Body of pancreas (tissue), 4 donors: ENCODE measurements at regions not wholly inside any gene's neighbourhood (a gene's known extent, or its start where the extent isn't known, plus 50 kb on each side); places are given as distances from the start of the nearest gene placed in this dataset.

Experiments
- ATAC-seq: fragments of 150-250 bp; one replicate; pipeline ENCODE4 v1.9.1; 2016
- DNase-seq, 4 donors: peaks; one replicate each; pipeline ENCODE4 v3.0.0-alpha.2; 2019
- H3K27ac ChIP-seq, 4 donors: fragments of 200-600 bp; sonication (generic); 1 replicate in 3 of 4; 2 replicates in 1 of 4; pipeline versions ENCODE4 v1.5.1 to v1.6.1; 2016 to 2019; ENCODE audit warnings: mild to moderate bottlenecking in 1 of 4, mixed read lengths in 1 of 4, moderate library complexity in 1 of 4
- H3K27me3 ChIP-seq, 2 donors: fragments of 200-600 bp; sonication (generic); one replicate each; pipeline ENCODE4 v1.6.0; 2016; ENCODE audit warnings: mild to moderate bottlenecking in 1 of 2
- H3K36me3 ChIP-seq, 2 donors: fragments of 200-600 bp; sonication (generic); replicated peaks in 1 of 2; 2 replicates each; pipeline ENCODE4 v1.5.1; 2016; ENCODE audit warnings: low read depth in 2 of 2; ENCODE audit not compliant: insufficient read depth in 1 of 2
- H3K4me1 ChIP-seq: fragments of 200-600 bp; sonication (generic); one replicate; pipeline ENCODE4 v1.6.0; 2016
- H3K4me3 ChIP-seq, 2 donors: fragments of 200-600 bp; sonication (generic); 1 replicate in 1 of 2; 2 replicates in 1 of 2; pipeline ENCODE4 v1.5.1; 2016 to 2019
- H3K9me3 ChIP-seq, 3 donors: fragments of 200-600 bp; sonication (generic); 1 replicate in 2 of 3; 2 replicates in 1 of 3; pipeline ENCODE4 v1.5.1; 2016
- CTCF ChIP-seq, 7 experiments: fragments of 450-650 bp in 4 of 7; fragments of 200-600 bp in 3 of 7; sonication (generic) in 3 of 7; IDR thresholded peaks; one replicate each; pipeline ENCODE4 v1.5.1; 2016 to 2019; ENCODE audit warnings: antibody characterized with exemption in 7 of 7
- POLR2A ChIP-seq, 3 donors: fragments of 450-650 bp; IDR thresholded peaks; one replicate each; pipeline ENCODE4 v1.6.1; 2016; ENCODE audit warnings: antibody characterized with exemption in 3 of 3, mild to moderate bottlenecking in 2 of 3
- WGBS, 2 donors: methylation state at CpG; one replicate each; pipeline ENCODE4 v1.1.5; 2017; 5-methylcytosine and 5-hydroxymethylcytosine counted together
- intact Hi-C: fragments of 100-400 bp; cut with DNase I; formaldehyde crosslinking; loops from one replicate; pipeline ENCODE4 v1.15.1; 2023

GRCh38 chr9:1462626-1463308 lies 412.6 kb downstream of the DMRT2 start:
- TF ChIP-seq CTCF (IDR thresholded peaks at IDR 0.05): no peak
- TF ChIP-seq POLR2A (IDR thresholded peaks at IDR 0.05): no peak
- intact Hi-C loops: no loop called here
- no peaks in the 10 kb centered on the region for H3K27me3 ChIP-seq
- DNase-seq: no peak
- WGBS, 2 donors: 37 to 39% methylated on average over 4 of the region's 4 CpGs
- H3K27ac ChIP-seq: no peak overlapping the region
- no peaks in the 10 kb centered on the region for H3K9me3 ChIP-seq
- H3K36me3 ChIP-seq: no peaks in the 10 kb centered on the region
- H3K4me3 ChIP-seq: no peak overlapping the region
- H3K4me1 ChIP-seq: no peaks in the 10 kb centered on the region
- ATAC-seq: no peak

- Histone ChIP-seq H3K4me3 (no peak overlapping the region), H3K4me1 (no peaks in the 10 kb centered on the region), H3K27me3 (no peaks in the 10 kb centered on the region), H3K36me3 (no peaks in the 10 kb centered on the region), H3K27ac (no peak overlapping the region), H3K9me3 (no peaks in the 10 kb centered on the region)
- no peak for ATAC-seq
- WGBS, 2 donors: 31 to 44% methylated on average over 1 of the region's 1 CpG
- intact Hi-C loops: no loop called here
- no peak for TF ChIP-seq POLR2A (IDR thresholded peaks at IDR 0.05)
- TF ChIP-seq CTCF (IDR thresholded peaks at IDR 0.05): no peak
- no peak for DNase-seq
Measured at GRCh38 chr9:1469996-1470395, 419.8 kb downstream of the DMRT2 start.

DNA sequence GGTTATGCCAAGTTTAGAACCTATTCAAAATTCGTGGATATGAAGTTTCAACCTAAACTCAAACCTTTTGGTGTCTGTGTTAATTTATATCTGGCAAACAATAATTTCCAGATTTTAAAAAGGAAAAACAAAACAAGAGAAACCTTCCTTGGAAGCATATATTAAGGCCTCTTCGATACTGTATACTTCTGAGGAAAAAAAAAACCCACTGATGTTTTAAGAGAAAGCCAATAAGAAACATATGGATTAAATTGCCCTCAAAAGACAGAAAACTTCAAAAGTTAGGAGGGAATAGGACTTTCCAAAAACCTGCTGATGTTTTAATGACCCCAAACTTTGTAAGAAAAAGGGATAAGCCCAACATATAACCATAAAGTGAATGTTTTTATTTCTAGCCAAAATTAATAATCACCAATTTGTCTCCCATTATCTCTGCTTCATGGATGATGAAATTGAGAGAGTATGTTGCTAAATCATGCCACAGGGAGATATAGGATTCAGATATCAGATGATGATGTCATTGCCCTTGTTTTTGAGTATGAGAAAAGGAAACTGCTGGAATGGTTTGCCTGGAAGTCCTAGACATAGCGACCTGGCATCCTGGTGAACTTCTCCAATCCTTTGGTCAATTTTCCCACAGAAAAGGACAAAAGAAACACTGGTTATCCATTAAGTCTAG lies 423.9 kb downstream of the DMRT2 start:
- Histone ChIP-seq H3K27me3 (no peaks in the 10 kb centered on the region), H3K36me3 (no peaks in the 10 kb centered on the region), H3K27ac (no peak overlapping the region), H3K9me3 (no peaks in the 10 kb centered on the region), H3K4me1 (no peaks in the 10 kb centered on the region), H3K4me3 (no peak overlapping the region)
- intact Hi-C loops: no loop called here
- DNase-seq (no peak), ATAC-seq (no peak)
- TF ChIP-seq CTCF (IDR thresholded peaks at IDR 0.05) (no peak), POLR2A (IDR thresholded peaks at IDR 0.05) (no peak)
- WGBS, 2 donors: 40 to 62% methylated on average over 3 of the region's 3 CpGs

DNA sequence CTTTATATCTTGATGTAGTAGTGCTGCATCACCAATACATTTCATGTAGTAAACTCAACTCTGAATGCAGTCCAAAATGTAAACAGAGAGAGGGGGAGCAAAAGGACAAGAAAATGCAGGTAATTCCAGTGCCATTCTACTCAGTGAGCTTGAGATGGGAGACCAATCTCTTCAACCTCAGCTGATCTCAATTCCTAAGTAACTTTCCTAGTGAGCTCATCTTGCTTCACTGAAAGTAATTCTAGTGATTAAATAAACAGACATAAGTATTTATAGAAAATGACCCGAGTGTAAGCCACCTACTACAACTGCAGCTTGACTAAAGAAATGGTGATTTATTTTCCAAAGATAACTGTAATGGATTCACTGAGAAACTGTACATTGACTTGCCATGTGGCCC lies 424.5 kb downstream of the DMRT2 start:
- ATAC-seq (no peak), DNase-seq (no peak)
- no peaks in the 10 kb centered on the region for H3K36me3 ChIP-seq
- no peaks in the 10 kb centered on the region for H3K27me3 ChIP-seq
- H3K4me3 ChIP-seq: no peak overlapping the region
- H3K27ac ChIP-seq: no peak overlapping the region
- TF ChIP-seq CTCF (IDR thresholded peaks at IDR 0.05) (no peak), POLR2A (IDR thresholded peaks at IDR 0.05) (no peak)
- no peaks in the 10 kb centered on the region for H3K9me3 ChIP-seq
- intact Hi-C loops: no loop called here
- 15 to 26% methylated on average over 1 of the region's 1 CpG for WGBS, 2 donors
- no peaks in the 10 kb centered on the region for H3K4me1 ChIP-seq
